GM12873 (cell line): ENCODE measurements at regions not wholly inside any gene's neighbourhood (a gene's known extent, or its start where the extent isn't known, plus 50 kb on each side); places are given as distances from the start of the nearest gene placed in this dataset.

Experiments used
- CTCF ChIP-seq: IDR thresholded peaks from 2 replicates; pipeline ENCODE4 v1.5.1; 2012; ENCODE audit warnings: low read depth, mild to moderate bottlenecking, moderate library complexity, low read length, control low read depth; ENCODE audit not compliant: insufficient read depth; ENCODE audit errors: missing control alignments

DNA sequence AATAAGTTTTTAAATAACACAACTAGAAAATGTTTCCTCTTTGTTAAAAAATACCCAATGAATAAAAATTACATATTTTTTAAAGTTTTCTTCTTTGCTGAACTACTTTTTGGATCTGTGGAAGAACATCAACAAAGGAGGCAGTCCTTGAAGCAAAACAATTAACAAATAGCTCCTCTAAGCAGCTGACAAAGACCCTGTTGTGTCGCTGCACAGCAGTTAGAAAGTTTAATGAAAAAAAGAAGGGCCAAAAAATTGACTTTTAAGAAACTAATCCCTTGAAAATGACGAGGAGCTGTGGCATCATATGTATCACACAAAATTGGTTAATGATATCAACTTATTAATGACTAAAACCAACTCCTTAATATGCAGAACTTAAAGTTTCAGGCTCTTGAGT lies 72.1 kb downstream of the SLITRK1 start:
- TF ChIP-seq CTCF, result no peak

- no peak for TF ChIP-seq CTCF
Measured at GRCh38 chr13:83804356-83804962, 77.8 kb downstream of the SLITRK1 start.

GRCh38 chr13:83798731-83799130 lies 83.5 kb downstream of the SLITRK1 start:
- TF ChIP-seq CTCF, result no peak

GRCh38 chr13:83796364-83796763 lies 85.9 kb downstream of the SLITRK1 start:
- no peak for TF ChIP-seq CTCF

GRCh38 chr13:83794583-83794982 lies 87.7 kb downstream of the SLITRK1 start:
- no peak for TF ChIP-seq CTCF

DNA sequence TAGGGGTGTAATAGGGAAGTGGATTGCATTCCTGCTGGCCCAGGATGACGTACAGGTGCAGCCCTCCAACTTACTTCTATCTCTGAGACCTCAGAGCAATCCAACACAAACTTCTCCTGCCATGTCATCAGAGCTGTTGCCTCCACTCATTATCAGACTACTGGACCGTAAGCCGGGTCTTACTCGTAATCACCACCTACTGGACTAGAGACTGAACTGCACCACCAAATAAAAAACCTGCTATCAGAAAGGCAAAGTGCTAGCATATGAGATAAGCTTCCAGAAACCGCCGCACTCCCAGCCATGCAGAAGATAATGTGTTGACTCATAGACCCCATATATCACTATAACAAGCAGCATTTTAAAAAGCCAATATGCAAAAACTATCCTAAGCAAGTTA lies 102.0 kb downstream of the SLITRK1 start:
- TF ChIP-seq CTCF, result peak; percentile 31

DNA sequence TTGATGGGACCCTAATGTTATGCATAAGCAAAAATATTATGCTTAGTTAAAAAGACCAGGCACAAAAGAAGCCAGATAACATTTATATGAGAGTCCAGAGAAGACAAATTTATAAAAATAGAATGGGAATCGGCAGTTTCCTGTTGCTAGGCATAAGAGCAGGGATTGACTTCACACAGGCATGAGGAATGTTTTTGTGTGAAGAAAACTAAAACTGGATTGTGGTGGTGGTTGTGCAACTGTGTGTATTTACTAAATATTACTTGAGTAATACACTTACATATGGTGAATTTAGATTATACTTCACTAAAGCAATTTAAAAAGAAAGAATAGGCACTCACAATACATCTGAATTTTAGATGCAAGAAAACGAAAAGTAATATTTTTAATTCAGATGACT lies 108.3 kb downstream of the SLITRK1 start:
- TF ChIP-seq CTCF, result no peak
